OCI-M2 (cell line): ENCODE measurements at regions not wholly inside any gene's neighbourhood (a gene's known extent, or its start where the extent isn't known, plus 50 kb on each side); places are given as distances from the start of the nearest gene placed in this dataset.
"Not testable (repeated sequence)": the region's sequence is repeated elsewhere in the genome, so short reads cannot be mapped to it uniquely, and the experiment has no call there.

Experiments
- DNase-seq: peaks from one replicate; lab custom pipeline; 2025; ENCODE audit not compliant: unreplicated experiment; lab: John Stamatoyannopoulos, UW

DNA sequence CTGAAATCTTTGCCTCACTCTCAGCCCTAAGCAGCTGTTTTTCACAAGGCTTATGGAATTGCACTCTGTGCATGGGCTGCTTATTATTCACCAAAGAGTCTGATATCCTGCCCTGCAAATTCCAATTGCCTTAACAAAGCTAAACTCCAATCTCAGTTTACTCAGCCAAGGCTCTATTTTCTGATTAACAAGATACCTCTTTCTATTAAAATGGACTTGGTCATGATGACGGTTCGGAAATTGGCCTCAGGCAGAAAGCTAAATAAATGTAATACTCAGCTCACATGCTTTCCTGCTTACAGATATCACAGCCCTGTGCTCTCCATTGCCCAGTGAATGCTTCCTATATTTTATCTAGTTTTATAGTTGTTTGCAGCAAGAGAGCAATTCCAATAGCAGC lies 1270.8 kb downstream of the PCDH9 start:
- DNase-seq = no peak

DNA sequence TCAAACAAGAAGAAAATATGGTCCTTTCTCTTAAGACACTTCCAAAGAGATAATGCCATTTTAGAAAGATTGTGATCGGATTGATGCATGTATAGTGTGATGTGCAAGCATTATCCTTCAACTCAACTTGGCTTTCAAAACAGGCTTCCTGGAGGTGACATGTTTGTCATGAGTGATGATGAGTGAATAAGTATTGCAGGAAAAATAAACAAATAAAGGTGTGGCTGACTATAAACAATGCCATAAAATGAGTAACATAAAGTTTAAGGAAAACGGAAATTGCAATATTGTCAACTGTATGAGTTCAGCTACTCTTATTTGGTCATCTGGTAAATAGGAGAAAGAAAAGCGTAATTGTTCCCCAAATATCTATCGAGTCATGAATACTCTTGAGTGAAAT lies 1283.7 kb downstream of the PCDH9 start:
- no peak for DNase-seq

- no peak for DNase-seq
Observed at GRCh38 chr13:65943708-65944107, 1286.4 kb downstream of the PCDH9 start.

DNA sequence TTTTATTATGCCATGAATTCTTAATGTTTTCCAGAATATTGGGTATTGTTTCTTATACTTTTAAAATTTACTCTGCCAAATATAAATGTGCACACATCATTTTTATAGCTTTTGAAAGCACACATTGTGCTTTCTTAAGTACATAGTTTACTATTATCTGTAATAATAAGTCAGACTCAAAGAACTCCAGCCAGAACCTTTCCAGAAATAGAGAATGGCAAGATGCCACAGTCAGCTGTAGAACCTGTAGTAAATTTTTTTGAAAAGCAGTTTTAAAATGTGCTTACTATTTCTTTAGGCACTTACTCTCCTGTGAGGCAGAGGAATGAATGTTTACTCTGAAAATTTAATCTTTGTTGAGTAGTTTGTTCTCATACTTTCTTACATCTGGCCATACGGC lies 1287.1 kb downstream of the PCDH9 start:
- no peak for DNase-seq

DNA sequence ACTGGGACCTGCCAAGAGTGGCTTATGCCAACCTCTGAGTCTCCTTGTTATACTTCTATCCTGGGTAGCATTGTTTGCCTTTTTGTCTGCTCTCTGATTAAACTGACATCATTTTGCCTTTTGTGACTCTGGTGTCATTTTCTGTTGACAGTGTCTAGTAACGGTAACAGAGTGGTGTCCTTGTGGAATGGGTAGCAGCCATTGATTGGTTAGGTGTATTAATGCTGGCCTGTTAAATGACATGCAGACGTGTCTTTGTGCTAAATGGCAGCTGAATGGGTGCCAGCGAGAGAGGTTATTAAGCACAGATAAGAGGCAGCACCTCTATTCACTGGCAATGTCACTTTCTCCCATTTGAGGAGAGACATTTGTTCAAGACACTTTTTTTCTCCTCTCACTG lies 1289.4 kb downstream of the PCDH9 start:
- DNase-seq = no peak

DNA sequence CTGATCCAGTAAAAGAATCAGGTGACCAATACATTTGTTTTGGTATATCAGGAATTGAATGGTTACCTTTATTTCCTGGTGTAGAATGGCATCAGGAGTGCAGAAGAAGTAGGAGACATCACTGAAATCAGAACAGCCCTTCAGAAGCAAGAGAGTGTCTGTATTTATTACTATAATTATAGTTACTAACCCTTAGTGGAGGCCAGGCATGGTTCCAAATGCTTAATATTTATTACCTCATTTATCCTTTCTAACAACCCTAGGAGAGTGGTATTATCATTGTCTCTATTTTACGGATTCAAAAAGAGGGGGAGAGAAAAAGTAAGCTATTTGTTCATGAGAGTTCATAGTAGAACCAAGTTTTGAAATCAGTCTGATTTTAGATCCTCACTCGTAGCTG lies 1292.9 kb downstream of the PCDH9 start:
- DNase-seq = no peak

- no peak for DNase-seq
Observed at GRCh38 chr13:65936249-65936648, 1293.9 kb downstream of the PCDH9 start.

DNA sequence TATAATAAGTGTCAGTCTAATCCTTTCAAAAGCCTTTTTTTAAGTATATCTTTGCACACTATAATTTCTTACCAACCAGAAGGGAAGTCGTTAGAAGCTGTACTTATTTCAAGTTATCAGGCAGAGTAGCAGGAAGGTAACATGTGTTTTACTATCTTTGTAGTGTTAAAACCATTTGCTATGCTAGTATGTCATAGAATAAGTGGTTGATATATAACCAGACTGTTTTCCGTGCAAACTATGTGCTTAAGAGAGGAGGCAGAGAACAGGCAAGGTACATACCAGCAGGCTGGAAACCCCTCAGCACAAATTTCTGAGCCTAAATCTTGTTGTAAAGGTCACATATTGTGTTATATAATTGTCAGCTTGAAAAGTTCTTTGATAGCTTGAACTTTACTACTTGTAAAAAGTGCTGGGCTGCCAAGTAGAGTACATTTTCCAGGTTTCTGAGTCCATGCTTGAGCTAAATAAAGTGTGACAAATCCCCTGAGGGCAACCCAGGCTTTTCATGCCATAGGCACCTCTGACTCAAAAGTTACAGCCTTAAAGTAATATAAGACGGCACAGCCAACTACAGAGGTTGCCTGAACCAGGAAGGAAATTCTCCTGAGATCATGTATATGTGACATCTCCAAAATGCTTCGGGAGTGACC lies 1297.4 kb downstream of the PCDH9 start:
- no peak for DNase-seq

DNA sequence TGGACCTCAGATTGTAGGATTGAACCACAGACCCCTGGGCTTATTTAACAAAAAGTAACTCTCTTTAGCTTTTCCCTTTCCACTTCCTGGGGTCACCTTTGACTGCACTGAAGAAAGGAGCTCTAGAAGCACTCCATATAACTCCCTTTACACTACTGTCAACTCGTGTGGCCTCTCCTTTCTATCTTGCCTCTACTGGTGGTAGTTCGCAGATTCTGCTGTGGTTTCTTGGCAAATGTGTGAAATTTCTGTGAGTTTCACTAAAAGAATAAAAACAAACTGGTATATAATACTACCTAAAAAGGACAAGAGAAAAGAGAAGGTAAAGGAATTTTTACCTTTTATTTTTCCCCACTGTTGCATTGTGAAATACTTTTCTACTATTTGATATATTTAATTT lies 1298.1 kb downstream of the PCDH9 start:
- no peak for DNase-seq

GRCh38 chr13:65929436-65929835 lies 1300.7 kb downstream of the PCDH9 start:
- no peak for DNase-seq

DNA sequence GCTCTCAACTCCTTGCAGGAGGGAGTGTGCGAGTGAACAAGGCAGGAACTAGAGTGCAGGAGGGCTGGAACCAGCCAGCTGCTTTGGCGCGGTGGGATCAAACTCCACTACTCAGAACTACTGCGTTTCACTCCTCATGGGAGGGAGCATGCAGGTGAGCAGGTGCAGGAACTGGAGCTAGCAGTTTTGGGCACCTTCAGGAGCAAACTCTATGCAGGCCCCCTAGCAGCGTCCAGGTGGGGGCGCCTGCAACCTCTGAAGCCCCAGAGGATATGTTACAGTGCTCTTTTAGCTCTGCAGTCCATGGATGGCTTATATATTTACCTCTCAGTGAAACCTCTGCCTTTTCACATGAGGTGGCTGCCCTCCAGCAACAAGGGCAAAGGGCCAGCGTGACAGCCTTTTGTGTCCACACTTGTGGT lies 1303.4 kb downstream of the PCDH9 start:
- no peak for DNase-seq

DNA sequence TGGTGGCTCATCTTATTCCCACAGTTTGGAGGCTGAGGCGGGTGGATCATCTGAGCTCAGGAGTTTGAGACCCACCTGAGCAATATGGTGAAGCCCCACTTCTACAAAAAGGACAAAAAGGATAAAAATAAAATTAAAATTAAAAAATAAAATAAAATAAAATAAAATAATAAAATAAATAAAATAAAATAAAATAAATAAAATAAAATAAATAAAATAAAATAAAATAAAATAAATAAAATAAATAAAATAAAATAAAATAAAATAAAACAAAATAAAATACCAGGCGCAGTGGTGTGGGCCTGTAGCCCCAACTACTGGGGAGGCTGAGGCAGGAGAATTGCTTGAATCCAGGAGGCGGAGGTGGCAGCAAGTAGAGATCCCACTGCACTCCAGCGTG lies 1307.3 kb downstream of the PCDH9 start:
- DNase-seq = not testable (repeated sequence)

GRCh38 chr13:65921933-65922332 lies 1308.2 kb downstream of the PCDH9 start:
- no peak for DNase-seq

- no peak for DNase-seq
Observed at GRCh38 chr13:65917731-65918130, 1312.4 kb downstream of the PCDH9 start.

DNA sequence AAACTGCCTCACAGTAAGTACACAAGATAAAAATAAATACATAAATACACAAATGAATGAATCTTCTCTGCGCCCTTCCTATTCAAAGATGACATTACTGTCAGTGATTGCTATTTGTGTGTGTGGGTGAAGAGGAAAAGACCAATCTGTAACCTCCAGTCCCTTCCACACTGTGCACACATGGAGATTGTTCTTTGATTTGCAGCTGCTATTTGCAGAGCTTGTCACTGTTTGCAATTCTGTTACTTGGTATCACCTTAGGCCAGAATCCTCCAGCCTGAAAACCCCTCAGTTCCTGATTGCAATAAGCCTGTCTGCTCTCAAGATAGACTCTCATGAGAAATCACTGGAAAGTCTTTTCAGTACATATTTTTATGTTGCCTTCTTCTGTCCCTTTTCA lies 1314.9 kb downstream of the PCDH9 start:
- DNase-seq = no peak

DNA sequence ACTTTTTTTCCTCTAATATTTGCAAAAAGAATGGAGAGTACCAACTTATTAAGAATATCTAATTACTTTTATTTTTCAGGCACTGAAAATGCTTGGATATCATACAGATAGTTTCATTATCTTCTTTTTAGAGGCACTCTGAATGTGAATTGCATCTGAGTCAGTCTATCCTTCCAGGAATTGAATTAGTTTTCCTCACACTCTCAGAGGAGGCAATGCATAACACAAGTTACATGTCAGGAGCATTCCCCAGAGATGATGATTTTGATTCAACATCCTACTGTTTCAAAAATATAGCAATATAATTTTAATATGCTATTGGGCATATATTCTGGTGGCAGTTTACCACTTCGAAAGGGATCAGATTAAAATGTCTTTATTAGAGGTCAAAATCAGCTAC lies 1315.4 kb downstream of the PCDH9 start:
- DNase-seq = no peak

- no peak for DNase-seq
Observed at GRCh38 chr13:65913173-65913572, 1317.0 kb downstream of the PCDH9 start.

GRCh38 chr13:65912516-65912915 lies 1317.6 kb downstream of the PCDH9 start:
- no peak for DNase-seq

GRCh38 chr13:65911546-65912193 lies 1318.5 kb downstream of the PCDH9 start:
- no peak for DNase-seq

DNA sequence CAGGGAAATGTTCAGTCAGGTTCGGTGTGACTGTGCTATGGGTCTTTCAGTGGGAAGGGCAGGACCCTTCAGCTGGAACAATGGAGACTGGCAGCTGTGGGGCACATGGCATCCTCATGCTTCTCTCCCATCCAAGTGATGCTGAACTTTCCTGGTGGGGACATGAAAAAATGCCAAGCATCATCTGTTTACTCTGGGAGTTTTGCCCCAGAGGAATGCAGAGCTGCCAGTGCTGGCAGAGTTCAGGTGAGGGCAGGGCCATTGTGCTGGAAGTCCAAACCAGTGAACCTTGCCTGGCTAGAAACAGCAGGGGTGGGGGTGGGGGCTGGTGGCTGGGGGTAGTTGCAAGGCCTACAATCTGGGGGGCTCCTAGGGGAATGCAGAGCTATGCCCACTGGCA lies 1320.6 kb downstream of the PCDH9 start:
- no peak for DNase-seq

DNA sequence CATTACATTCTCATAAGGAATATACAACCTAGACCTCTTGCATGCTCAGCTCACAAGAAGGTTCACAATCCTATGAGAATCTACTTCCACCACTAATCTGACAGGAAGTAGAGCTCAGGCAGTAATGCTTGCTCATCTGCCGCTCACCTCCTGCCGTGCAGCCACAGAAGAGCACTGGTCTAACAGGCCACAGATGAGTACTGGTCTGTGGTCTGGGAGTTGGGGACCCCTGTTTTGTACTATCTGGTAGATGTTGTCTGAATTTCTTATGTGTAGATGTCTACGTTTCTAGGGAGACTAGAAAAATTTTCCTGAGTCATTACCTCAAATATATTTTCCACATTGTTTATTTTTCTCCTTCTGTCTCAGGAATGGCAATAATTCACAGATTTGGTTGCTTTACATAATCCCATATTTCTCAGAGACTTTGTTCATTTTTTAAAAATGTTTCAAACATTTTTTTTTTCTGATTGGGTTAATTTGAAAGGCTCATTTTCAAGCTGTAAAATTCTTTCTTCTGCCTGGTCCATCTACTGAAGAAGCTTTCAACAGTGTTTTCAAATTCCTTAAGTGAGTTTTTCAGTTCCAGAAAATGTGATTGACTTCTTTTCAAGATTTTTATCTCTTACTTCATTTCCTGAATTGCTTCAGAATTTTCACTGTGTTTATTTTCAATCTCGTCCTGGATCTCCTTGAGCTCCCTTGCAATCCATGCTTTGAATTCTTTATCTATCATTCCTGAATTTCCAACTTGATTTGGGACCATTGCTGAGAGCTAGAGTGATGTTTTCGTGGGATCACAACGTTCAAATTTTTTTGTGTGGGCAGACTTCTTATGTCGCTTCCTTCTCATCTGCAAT lies 1322.2 kb downstream of the PCDH9 start:
- no peak for DNase-seq

- DNase-seq = no peak
Observed at GRCh38 chr13:65901723-65902122, 1328.4 kb downstream of the PCDH9 start.
